ENCODE measurements at regions not wholly inside any gene's neighbourhood (a gene's known extent, or its start where the extent isn't known, plus 50 kb on each side); places are given as distances from the start of the nearest gene placed in this dataset.
"Not testable (repeated sequence)": the region's sequence is repeated elsewhere in the genome, so short reads cannot be mapped to it uniquely, and the experiment has no call there.

- Histone ChIP-seq H3K27ac (ENCODE audit: low read depth in 1 of 3, low read length in 2 of 3) (peak overlapping the region; percentile 57 to 95 (median 61)), H3K27me3 (ENCODE audit: control insufficient read depth in 3 of 3, insufficient read depth in 3 of 3, low read length in 3 of 3) (peaks cover 0 to 56% (median 0%) of the 10 kb centered on the region in 3 donors), H3K4me1 (ENCODE audit: control insufficient read depth in 3 of 3, insufficient read depth in 2 of 3, low read depth in 1 of 3, low read length in 2 of 3) (peaks cover 0 to 7% (median 3%) of the 10 kb centered on the region in 3 donors), H3K36me3 (ENCODE audit: control insufficient read depth in 3 of 3, insufficient read depth in 2 of 3, low read depth in 1 of 3, low read length in 3 of 3) (no peaks in the 10 kb centered on the region), H3K4me3 (ENCODE audit: low read depth in 1 of 3, low read length in 3 of 3) (peak overlapping the region; percentile 51 to 57 (median 54)), H3K9me3 (ENCODE audit: control insufficient read depth in 2 of 2, insufficient read depth in 1 of 2, low read depth in 1 of 2, low read length in 1 of 2) (no peaks in the 10 kb centered on the region)
- WGBS, 3 donors = 12 to 38% (median 23%) methylated on average over 28 of the region's 28 CpGs
- peak; percentile 42 to 49 for DNase-seq
- FAIRE-seq = no peak
These were observed 67.1 kb upstream of the WNT7B start for GRCh38 chr22:46043816-46044620.

GRCh38 chr22:46044621-46045458 lies 67.9 kb upstream of the WNT7B start:
- H3K4me3 ChIP-seq (ENCODE audit: low read depth in 1 of 3, low read length in 3 of 3) = peak overlapping the region; percentile 51 to 57 (median 54)
- 2 to 4% (median 3%) methylated on average over 72 to 87 of the region's 87 CpGs for WGBS, 3 donors
- H3K36me3 ChIP-seq (ENCODE audit: control insufficient read depth in 3 of 3, insufficient read depth in 2 of 3, low read depth in 1 of 3, low read length in 3 of 3) = peaks cover 0 to 1% (median 0%) of the 10 kb centered on the region in 3 donors
- FAIRE-seq (no peak), DNase-seq (peak in 1 of 2 donors; percentile 60)
- no peaks in the 10 kb centered on the region for H3K9me3 ChIP-seq (ENCODE audit: control insufficient read depth in 2 of 2, insufficient read depth in 1 of 2, low read depth in 1 of 2, low read length in 1 of 2)
- H3K27ac ChIP-seq (ENCODE audit: low read depth in 1 of 3, low read length in 2 of 3) = peak overlapping the region; percentile 57 to 95 (median 61)
- peaks cover 0 to 7% (median 3%) of the 10 kb centered on the region in 3 donors for H3K4me1 ChIP-seq (ENCODE audit: control insufficient read depth in 3 of 3, insufficient read depth in 2 of 3, low read depth in 1 of 3, low read length in 2 of 3)
- H3K27me3 ChIP-seq (ENCODE audit: control insufficient read depth in 3 of 3, insufficient read depth in 3 of 3, low read length in 3 of 3) = peaks cover 0 to 56% (median 0%) of the 10 kb centered on the region in 3 donors

GRCh38 chr22:46045459-46046298 lies 68.7 kb upstream of the WNT7B start:
- H3K4me3 ChIP-seq (ENCODE audit: low read depth in 1 of 3, low read length in 3 of 3) = peak overlapping the region; percentile 44 to 57 (median 51)
- H3K27me3 ChIP-seq (ENCODE audit: control insufficient read depth in 3 of 3, insufficient read depth in 3 of 3, low read length in 3 of 3) = peaks cover 0 to 59% (median 0%) of the 10 kb centered on the region in 3 donors
- FAIRE-seq = no peak
- peaks cover 0 to 3% (median 0%) of the 10 kb centered on the region in 3 donors for H3K36me3 ChIP-seq (ENCODE audit: control insufficient read depth in 3 of 3, insufficient read depth in 2 of 3, low read depth in 1 of 3, low read length in 3 of 3)
- peaks cover 0 to 7% (median 3%) of the 10 kb centered on the region in 3 donors for H3K4me1 ChIP-seq (ENCODE audit: control insufficient read depth in 3 of 3, insufficient read depth in 2 of 3, low read depth in 1 of 3, low read length in 2 of 3)
- no peak for DNase-seq
- H3K9me3 ChIP-seq (ENCODE audit: control insufficient read depth in 2 of 2, insufficient read depth in 1 of 2, low read depth in 1 of 2, low read length in 1 of 2) = no peaks in the 10 kb centered on the region
- WGBS, 3 donors = 57 to 63% (median 58%) methylated on average over 12 of the region's 12 CpGs
- peak overlapping the region in 2 of 3 donors; percentile 61 to 95 for H3K27ac ChIP-seq (ENCODE audit: low read depth in 1 of 3, low read length in 2 of 3)

GRCh38 chr22:46046299-46046685 lies 69.3 kb upstream of the WNT7B start:
- H3K36me3 ChIP-seq (ENCODE audit: control insufficient read depth in 3 of 3, insufficient read depth in 2 of 3, low read depth in 1 of 3, low read length in 3 of 3) = peaks cover 0 to 3% (median 0%) of the 10 kb centered on the region in 3 donors
- FAIRE-seq (no peak), DNase-seq (no peak)
- H3K9me3 ChIP-seq (ENCODE audit: control insufficient read depth in 2 of 2, insufficient read depth in 1 of 2, low read depth in 1 of 2, low read length in 1 of 2) = no peaks in the 10 kb centered on the region
- H3K27ac ChIP-seq (ENCODE audit: low read depth in 1 of 3, low read length in 2 of 3) = peak overlapping the region in 1 of 3 donors; percentile 95
- WGBS, 3 donors = 71 to 83% (median 72%) methylated on average over 5 of the region's 5 CpGs
- peaks cover 0 to 7% (median 3%) of the 10 kb centered on the region in 3 donors for H3K4me1 ChIP-seq (ENCODE audit: control insufficient read depth in 3 of 3, insufficient read depth in 2 of 3, low read depth in 1 of 3, low read length in 2 of 3)
- H3K27me3 ChIP-seq (ENCODE audit: control insufficient read depth in 3 of 3, insufficient read depth in 3 of 3, low read length in 3 of 3) = peaks cover 0 to 65% (median 0%) of the 10 kb centered on the region in 3 donors
- no peak overlapping the region for H3K4me3 ChIP-seq (ENCODE audit: low read depth in 1 of 3, low read length in 3 of 3)

- FAIRE-seq = no peak
- no peaks in the 10 kb centered on the region for H3K9me3 ChIP-seq (ENCODE audit: control insufficient read depth in 2 of 2, insufficient read depth in 1 of 2, low read depth in 1 of 2, low read length in 1 of 2)
- 64 to 85% (median 75%) methylated on average over 12 to 13 of the region's 13 CpGs for WGBS, 3 donors
- H3K4me3 ChIP-seq (ENCODE audit: low read depth in 1 of 3, low read length in 3 of 3) = no peak overlapping the region
- peaks cover 0 to 8% (median 3%) of the 10 kb centered on the region in 3 donors for H3K4me1 ChIP-seq (ENCODE audit: control insufficient read depth in 3 of 3, insufficient read depth in 2 of 3, low read depth in 1 of 3, low read length in 2 of 3)
- H3K27ac ChIP-seq (ENCODE audit: low read depth in 1 of 3, low read length in 2 of 3) = peak overlapping the region in 1 of 3 donors; percentile 22
- peaks cover 0 to 3% (median 0%) of the 10 kb centered on the region in 3 donors for H3K36me3 ChIP-seq (ENCODE audit: control insufficient read depth in 3 of 3, insufficient read depth in 2 of 3, low read depth in 1 of 3, low read length in 3 of 3)
- peaks cover 0 to 74% (median 0%) of the 10 kb centered on the region in 3 donors for H3K27me3 ChIP-seq (ENCODE audit: control insufficient read depth in 3 of 3, insufficient read depth in 3 of 3, low read length in 3 of 3)
- DNase-seq = no peak
These were observed 70.3 kb upstream of the WNT7B start for GRCh38 chr22:46047226-46047625.

- Histone ChIP-seq H3K9me3 (ENCODE audit: control insufficient read depth in 2 of 2, insufficient read depth in 1 of 2, low read depth in 1 of 2, low read length in 1 of 2) (no peaks in the 10 kb centered on the region), H3K4me1 (ENCODE audit: control insufficient read depth in 3 of 3, insufficient read depth in 2 of 3, low read depth in 1 of 3, low read length in 2 of 3) (peaks cover 2 to 16% (median 9%) of the 10 kb centered on the region in 3 donors), H3K36me3 (ENCODE audit: control insufficient read depth in 3 of 3, insufficient read depth in 2 of 3, low read depth in 1 of 3, low read length in 3 of 3) (peaks cover 0 to 3% (median 0%) of the 10 kb centered on the region in 3 donors), H3K27ac (ENCODE audit: low read depth in 1 of 3, low read length in 2 of 3) (peak overlapping the region in 1 of 3 donors; percentile 22), H3K4me3 (ENCODE audit: low read depth in 1 of 3, low read length in 3 of 3) (no peak overlapping the region), H3K27me3 (ENCODE audit: control insufficient read depth in 3 of 3, insufficient read depth in 3 of 3, low read length in 3 of 3) (peaks cover 0 to 76% (median 0%) of the 10 kb centered on the region in 3 donors)
- 68 to 70% (median 70%) methylated on average over 14 of the region's 14 CpGs for WGBS, 3 donors
- no peak for FAIRE-seq
- DNase-seq = no peak
These were observed 71.1 kb upstream of the WNT7B start for GRCh38 chr22:46047841-46048595.

- not testable (repeated sequence) for FAIRE-seq; H3K9me3 ChIP-seq (ENCODE audit: control insufficient read depth in 2 of 2, insufficient read depth in 1 of 2, low read depth in 1 of 2, low read length in 1 of 2); DNase-seq; H3K4me3 ChIP-seq (ENCODE audit: low read depth in 1 of 3, low read length in 3 of 3); H3K27ac ChIP-seq (ENCODE audit: low read depth in 1 of 3, low read length in 2 of 3); H3K36me3 ChIP-seq (ENCODE audit: control insufficient read depth in 3 of 3, insufficient read depth in 2 of 3, low read depth in 1 of 3, low read length in 3 of 3)
- 83 to 88% (median 85%) methylated on average over 7 of the region's 7 CpGs for WGBS, 3 donors
- peaks cover 2 to 19% (median 9%) of the 10 kb centered on the region in 3 donors for H3K4me1 ChIP-seq (ENCODE audit: control insufficient read depth in 3 of 3, insufficient read depth in 2 of 3, low read depth in 1 of 3, low read length in 2 of 3)
- peaks cover 0 to 74% (median 0%) of the 10 kb centered on the region in 3 donors for H3K27me3 ChIP-seq (ENCODE audit: control insufficient read depth in 3 of 3, insufficient read depth in 3 of 3, low read length in 3 of 3)
These were observed 71.7 kb upstream of the WNT7B start for GRCh38 chr22:46048661-46049060.
